NCI-H2227 treated with DMSO at 0.1 percent for 48 hours (cell line): ENCODE measurements at regions not wholly inside any gene's neighbourhood (a gene's known extent, or its start where the extent isn't known, plus 50 kb on each side); places are given as distances from the start of the nearest gene placed in this dataset.
A peak's percentile ranks its signal among the peaks of the same experiment; 100 is the strongest.
"Not testable (repeated sequence)": the region's sequence is repeated elsewhere in the genome, so short reads cannot be mapped to it uniquely, and the experiment has no call there.

Source experiments
- DNase-seq: peaks from one replicate; lab custom pipeline; 2025; lab: John Stamatoyannopoulos, UW

GRCh38 chr7:112540839-112541577, 60.2 kb downstream of the LSMEM1 start:
- DNase-seq, result no peak

GRCh38 chr7:112546723-112547513, 66.1 kb downstream of the LSMEM1 start:
- DNase-seq, result peak; percentile 42

- no peak for DNase-seq
These were observed 67.1 kb downstream of the LSMEM1 start for GRCh38 chr7:112547916-112548315.

- DNase-seq, result peak; percentile 14
These were observed 69.8 kb downstream of the LSMEM1 start for GRCh38 chr7:112550468-112551060.

- not testable (repeated sequence) for DNase-seq
These were observed 70.7 kb downstream of the LSMEM1 start for GRCh38 chr7:112551521-112551920.

GRCh38 chr7:112554591-112554990, 73.8 kb downstream of the LSMEM1 start:
- no peak for DNase-seq

- no peak for DNase-seq
These were observed 75.8 kb downstream of the LSMEM1 start for GRCh38 chr7:112556633-112557032.

- DNase-seq, result no peak
These were observed 85.9 kb downstream of the LSMEM1 start for GRCh38 chr7:112566442-112567324.

GRCh38 chr7:112567388-112567787, 86.6 kb downstream of the LSMEM1 start:
- no peak for DNase-seq

GRCh38 chr7:112571852-112572607, 91.2 kb downstream of the LSMEM1 start:
- DNase-seq, result no peak

- DNase-seq, result no peak
These were observed 92.0 kb downstream of the LSMEM1 start for GRCh38 chr7:112572669-112573301.

- no peak for DNase-seq
These were observed 92.7 kb downstream of the LSMEM1 start for GRCh38 chr7:112573302-112574039.

- DNase-seq, result no peak
These were observed 95.1 kb downstream of the LSMEM1 start for GRCh38 chr7:112575864-112576263.

- DNase-seq, result no peak
These were observed 98.6 kb downstream of the LSMEM1 start for GRCh38 chr7:112579388-112579787.

- DNase-seq, result no peak
These were observed 100.1 kb downstream of the LSMEM1 start for GRCh38 chr7:112580717-112581435.

GRCh38 chr7:112581529-112581928, 100.7 kb downstream of the LSMEM1 start:
- DNase-seq, result no peak

- DNase-seq, result no peak
These were observed 103.5 kb downstream of the LSMEM1 start for GRCh38 chr7:112584290-112584689.

GRCh38 chr7:112587504-112587903, 106.7 kb downstream of the LSMEM1 start:
- DNase-seq, result no peak

GRCh38 chr7:112592565-112593263, 111.9 kb downstream of the LSMEM1 start:
- not testable (repeated sequence) for DNase-seq
